ENCODE measurements at regions not wholly inside any gene's neighbourhood (a gene's known extent, or its start where the extent isn't known, plus 50 kb on each side); places are given as distances from the start of the nearest gene placed in this dataset.

DNA sequence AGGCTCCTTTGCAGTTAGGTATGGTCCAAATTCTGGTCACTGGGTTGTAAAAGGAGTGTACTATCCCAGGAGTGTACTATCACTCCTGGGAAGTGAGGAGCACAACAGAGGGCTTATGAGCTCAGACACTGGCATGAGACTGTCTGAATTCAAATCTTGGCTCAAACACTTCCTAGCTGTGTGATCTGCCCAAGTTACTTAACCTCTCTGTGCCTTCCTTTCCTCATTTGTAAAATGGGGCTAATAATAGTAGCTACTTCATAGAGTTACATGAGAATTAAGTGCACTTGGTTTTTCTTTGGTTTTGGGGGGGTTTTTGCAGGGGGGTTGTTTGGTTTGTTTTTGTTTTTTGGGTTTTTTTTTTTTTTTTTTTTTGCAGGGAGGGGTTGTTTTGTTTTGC lies 152.0 kb downstream of the BCOR start:
- TF ChIP-seq CTCF (IDR thresholded peaks at IDR 0.05) (no peak), POLR2A (IDR thresholded peaks at IDR 0.05) (no peak)

Data from body of pancreas (tissue), 4 donors.